ENCODE measurements at regions not wholly inside any gene's neighbourhood (a gene's known extent, or its start where the extent isn't known, plus 50 kb on each side); places are given as distances from the start of the nearest gene placed in this dataset.

DNA sequence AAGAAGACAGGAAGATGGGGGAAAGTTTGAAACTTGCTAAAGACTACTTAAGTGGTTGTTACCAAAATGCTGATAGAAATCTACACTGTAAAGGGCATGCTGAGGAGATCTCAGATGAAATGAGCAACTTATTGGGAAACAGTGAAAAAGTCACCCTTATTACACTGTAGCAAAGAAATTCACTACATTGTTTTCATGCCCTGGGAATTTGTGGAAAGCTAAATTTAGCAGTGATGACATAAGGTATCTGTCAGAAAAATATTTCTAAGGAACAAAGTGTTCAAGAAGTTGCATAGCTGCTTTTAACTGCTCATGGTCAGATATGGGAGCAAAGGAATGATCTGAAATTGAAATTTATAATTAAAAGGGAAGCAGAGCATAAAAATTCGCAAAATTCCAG lies 702.4 kb upstream of the LRRC4C start:
- H3K27ac ChIP-seq (ENCODE audit: low read depth, low read length, poor library complexity, severe bottlenecking), result no peak overlapping the region
- TF ChIP-seq, protein P1, sequence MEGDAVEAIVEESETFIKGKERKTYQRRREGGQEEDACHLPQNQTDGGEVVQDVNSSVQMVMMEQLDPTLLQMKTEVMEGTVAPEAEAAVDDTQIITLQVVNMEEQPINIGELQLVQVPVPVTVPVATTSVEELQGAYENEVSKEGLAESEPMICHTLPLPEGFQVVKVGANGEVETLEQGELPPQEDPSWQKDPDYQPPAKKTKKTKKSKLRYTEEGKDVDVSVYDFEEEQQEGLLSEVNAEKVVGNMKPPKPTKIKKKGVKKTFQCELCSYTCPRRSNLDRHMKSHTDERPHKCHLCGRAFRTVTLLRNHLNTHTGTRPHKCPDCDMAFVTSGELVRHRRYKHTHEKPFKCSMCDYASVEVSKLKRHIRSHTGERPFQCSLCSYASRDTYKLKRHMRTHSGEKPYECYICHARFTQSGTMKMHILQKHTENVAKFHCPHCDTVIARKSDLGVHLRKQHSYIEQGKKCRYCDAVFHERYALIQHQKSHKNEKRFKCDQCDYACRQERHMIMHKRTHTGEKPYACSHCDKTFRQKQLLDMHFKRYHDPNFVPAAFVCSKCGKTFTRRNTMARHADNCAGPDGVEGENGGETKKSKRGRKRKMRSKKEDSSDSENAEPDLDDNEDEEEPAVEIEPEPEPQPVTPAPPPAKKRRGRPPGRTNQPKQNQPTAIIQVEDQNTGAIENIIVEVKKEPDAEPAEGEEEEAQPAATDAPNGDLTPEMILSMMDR (conservative IDR thresholded peaks at IDR 0.05; ENCODE audit: low read length), result no peak
- no peak for TF ChIP-seq EZH2phosphoT487 (IDR thresholded peaks at IDR 0.05; ENCODE audit: borderline replicate concordance, low read depth, low read length)
- H2AFZ ChIP-seq (ENCODE audit: low read length), result no peak overlapping the region
- H3K79me2 ChIP-seq (ENCODE audit: insufficient read depth, low read depth, low read length), result no peaks in the 10 kb centered on the region
- 0 out of 2 replicates have a peak, but pooled peaks cover 4% of the 10 kb centered on the region for H3K9me3 ChIP-seq (ENCODE audit: low read length)
- BruUV-seq (replicated peaks), result no TSS peak
- no peak overlapping the region for H3K4me2 ChIP-seq (ENCODE audit: low read length)
- CTCF ChIA-PET (ENCODE audit: unreplicated experiment), result no interaction called here
- H3K4me1 ChIP-seq (ENCODE audit: insufficient read depth, low read length, poor library complexity, severe bottlenecking), result no peaks in the 10 kb centered on the region
- no peaks in the 10 kb centered on the region for H4K20me1 ChIP-seq (ENCODE audit: insufficient read depth, low read length)
- no peaks in the 10 kb centered on the region for H3K36me3 ChIP-seq (ENCODE audit: insufficient read depth, low read length)
- DNase-seq (ENCODE audit: low spot score), result no peak
- POLR2A ChIA-PET, result interaction anchor here (0.6 kb wide), 1 partner anchor 19 kb away, joined by 5 read pairs; no protein-coding TSS in a partner anchor
- no peak overlapping the region for H3K4me3 ChIP-seq (ENCODE audit: low read depth, low read length, poor library complexity, severe bottlenecking)
- intact Hi-C loops (cut with micrococcal nuclease; ENCODE audit: unreplicated experiment), result no loop called here
- H3K9me2 ChIP-seq (ENCODE audit: insufficient read depth, low read length), result no peaks in the 10 kb centered on the region

DNA sequence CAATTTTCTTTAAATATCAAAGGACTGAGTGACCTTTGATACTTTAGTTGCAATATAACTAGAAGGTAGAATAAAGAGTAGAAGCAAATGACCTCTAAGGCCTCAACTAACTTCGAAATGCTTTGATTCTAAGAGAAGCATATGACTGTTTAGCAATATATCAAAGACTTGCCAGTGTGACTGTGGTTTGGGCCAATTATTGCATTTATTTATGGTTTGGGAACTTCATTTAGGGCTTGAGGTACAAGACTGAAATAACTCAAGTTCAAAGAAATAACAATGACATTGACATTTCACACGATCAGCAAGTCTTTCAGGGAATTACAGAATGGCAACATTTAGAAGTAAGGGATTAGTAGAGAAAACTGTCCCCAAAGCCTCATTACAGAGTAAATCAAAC lies 709.7 kb upstream of the LRRC4C start:
- Histone ChIP-seq H3K4me3 (ENCODE audit: low read depth, low read length, poor library complexity, severe bottlenecking) (no peak overlapping the region), H3K79me2 (ENCODE audit: insufficient read depth, low read depth, low read length) (no peaks in the 10 kb centered on the region), H3K27ac (ENCODE audit: low read depth, low read length, poor library complexity, severe bottlenecking) (no peak overlapping the region), H3K4me1 (ENCODE audit: insufficient read depth, low read length, poor library complexity, severe bottlenecking) (no peaks in the 10 kb centered on the region), H3K36me3 (ENCODE audit: insufficient read depth, low read length) (no peaks in the 10 kb centered on the region), H3K4me2 (ENCODE audit: low read length) (no peak overlapping the region), H3K9me3 (ENCODE audit: low read length) (no peaks in the 10 kb centered on the region), H2AFZ (ENCODE audit: low read length) (no peak overlapping the region), H4K20me1 (ENCODE audit: insufficient read depth, low read length) (no peaks in the 10 kb centered on the region), H3K9me2 (ENCODE audit: insufficient read depth, low read length) (no peaks in the 10 kb centered on the region)
- ChIA-PET CTCF (ENCODE audit: unreplicated experiment) (no interaction called here), POLR2A (no interaction called here)
- TF ChIP-seq, protein P1 (conservative IDR thresholded peaks at IDR 0.05; ENCODE audit: low read length), result no peak
- TF ChIP-seq EZH2phosphoT487 (IDR thresholded peaks at IDR 0.05; ENCODE audit: borderline replicate concordance, low read depth, low read length), result no peak
- DNase-seq (ENCODE audit: low spot score), result no peak
- intact Hi-C loops (cut with micrococcal nuclease; ENCODE audit: unreplicated experiment), result no loop called here
- no TSS peak for BruUV-seq (replicated peaks)

DNA sequence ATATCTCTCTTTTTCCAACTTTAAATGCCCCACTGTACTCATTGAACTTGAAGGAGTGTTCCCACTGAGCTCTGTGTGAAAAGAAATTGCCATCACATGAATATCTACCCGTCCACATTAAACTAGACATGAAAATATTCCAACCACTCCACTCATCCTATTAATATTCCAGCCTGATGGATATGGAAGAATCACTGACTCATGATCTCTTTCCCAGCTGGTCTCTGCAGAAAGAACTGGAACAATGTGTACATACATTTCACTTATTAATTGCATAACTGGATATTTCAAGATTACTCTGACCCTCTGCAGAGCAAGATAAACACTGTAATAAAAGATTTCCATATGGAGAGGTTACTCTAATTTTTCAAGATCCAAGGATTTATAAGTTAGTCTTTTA lies 711.1 kb upstream of the LRRC4C start:
- Histone ChIP-seq H3K27ac (ENCODE audit: low read depth, low read length, poor library complexity, severe bottlenecking) (no peak overlapping the region), H3K9me2 (ENCODE audit: insufficient read depth, low read length) (no peaks in the 10 kb centered on the region), H3K79me2 (ENCODE audit: insufficient read depth, low read depth, low read length) (no peaks in the 10 kb centered on the region), H3K36me3 (ENCODE audit: insufficient read depth, low read length) (no peaks in the 10 kb centered on the region), H4K20me1 (ENCODE audit: insufficient read depth, low read length) (no peaks in the 10 kb centered on the region), H2AFZ (ENCODE audit: low read length) (no peak overlapping the region), H3K4me2 (ENCODE audit: low read length) (no peak overlapping the region), H3K4me1 (ENCODE audit: insufficient read depth, low read length, poor library complexity, severe bottlenecking) (no peaks in the 10 kb centered on the region), H3K4me3 (ENCODE audit: low read depth, low read length, poor library complexity, severe bottlenecking) (no peak overlapping the region), H3K9me3 (ENCODE audit: low read length) (no peaks in the 10 kb centered on the region)
- BruUV-seq (replicated peaks), result no TSS peak
- TF ChIP-seq, protein P1 (conservative IDR thresholded peaks at IDR 0.05; ENCODE audit: low read length), result no peak
- TF ChIP-seq EZH2phosphoT487 (IDR thresholded peaks at IDR 0.05; ENCODE audit: borderline replicate concordance, low read depth, low read length), result no peak
- intact Hi-C loops (cut with micrococcal nuclease; ENCODE audit: unreplicated experiment), result no loop called here
- no peak for DNase-seq (ENCODE audit: low spot score)
- POLR2A ChIA-PET, result no interaction called here
- CTCF ChIA-PET (ENCODE audit: unreplicated experiment), result no interaction called here

All from OCI-LY7 (cell line).